ENCODE measurements at regions not wholly inside any gene's neighbourhood (a gene's known extent, or its start where the extent isn't known, plus 50 kb on each side); places are given as distances from the start of the nearest gene placed in this dataset.

- no peak for DNase-seq (ENCODE audit: extremely low read depth in 1 of 2, low read depth in 1 of 2)
These were observed 531.9 kb downstream of the SOX2 start for GRCh38 chr3:182243625-182244024.

GRCh38 chr3:182244222-182244971 lies 532.7 kb downstream of the SOX2 start:
- no peak for DNase-seq (ENCODE audit: extremely low read depth in 1 of 2, low read depth in 1 of 2)

GRCh38 chr3:182245059-182245458 lies 533.3 kb downstream of the SOX2 start:
- DNase-seq (ENCODE audit: extremely low read depth in 1 of 2, low read depth in 1 of 2) = no peak

- DNase-seq (ENCODE audit: extremely low read depth in 1 of 2, low read depth in 1 of 2) = no peak
These were observed 535.1 kb downstream of the SOX2 start for GRCh38 chr3:182246870-182247269.

GRCh38 chr3:182248349-182248880 lies 536.7 kb downstream of the SOX2 start:
- DNase-seq (ENCODE audit: extremely low read depth in 1 of 2, low read depth in 1 of 2) = no peak

GRCh38 chr3:182252802-182253201 lies 540.5 kb upstream of the ATP11B start:
- no peak for DNase-seq (ENCODE audit: extremely low read depth in 1 of 2, low read depth in 1 of 2)

- no peak for DNase-seq (ENCODE audit: extremely low read depth in 1 of 2, low read depth in 1 of 2)
These were observed 538.1 kb upstream of the ATP11B start for GRCh38 chr3:182255158-182255557.

- no peak for DNase-seq (ENCODE audit: extremely low read depth in 1 of 2, low read depth in 1 of 2)
These were observed 535.9 kb upstream of the ATP11B start for GRCh38 chr3:182257361-182257760.

- DNase-seq (ENCODE audit: extremely low read depth in 1 of 2, low read depth in 1 of 2) = no peak
These were observed 534.6 kb upstream of the ATP11B start for GRCh38 chr3:182258538-182259177.

GRCh38 chr3:182259579-182259978 lies 533.7 kb upstream of the ATP11B start:
- no peak for DNase-seq (ENCODE audit: extremely low read depth in 1 of 2, low read depth in 1 of 2)

- DNase-seq (ENCODE audit: extremely low read depth in 1 of 2, low read depth in 1 of 2) = no peak
These were observed 532.3 kb upstream of the ATP11B start for GRCh38 chr3:182261041-182261440.

GRCh38 chr3:182268711-182269110 lies 524.6 kb upstream of the ATP11B start:
- DNase-seq (ENCODE audit: extremely low read depth in 1 of 2, low read depth in 1 of 2) = no peak

- no peak for DNase-seq (ENCODE audit: extremely low read depth in 1 of 2, low read depth in 1 of 2)
These were observed 516.8 kb upstream of the ATP11B start for GRCh38 chr3:182276512-182276911.

- DNase-seq (ENCODE audit: extremely low read depth in 1 of 2, low read depth in 1 of 2) = no peak
These were observed 508.5 kb upstream of the ATP11B start for GRCh38 chr3:182284793-182285192.

GRCh38 chr3:182292591-182292990 lies 500.7 kb upstream of the ATP11B start:
- no peak for DNase-seq (ENCODE audit: extremely low read depth in 1 of 2, low read depth in 1 of 2)

- no peak for DNase-seq (ENCODE audit: extremely low read depth in 1 of 2, low read depth in 1 of 2)
These were observed 499.0 kb upstream of the ATP11B start for GRCh38 chr3:182294256-182294655.

GRCh38 chr3:182294696-182295095 lies 498.6 kb upstream of the ATP11B start:
- DNase-seq (ENCODE audit: extremely low read depth in 1 of 2, low read depth in 1 of 2) = no peak

GRCh38 chr3:182300266-182300665 lies 493.0 kb upstream of the ATP11B start:
- no peak for DNase-seq (ENCODE audit: extremely low read depth in 1 of 2, low read depth in 1 of 2)

GRCh38 chr3:182303169-182303568 lies 490.1 kb upstream of the ATP11B start:
- no peak for DNase-seq (ENCODE audit: extremely low read depth in 1 of 2, low read depth in 1 of 2)

- no peak for DNase-seq (ENCODE audit: extremely low read depth in 1 of 2, low read depth in 1 of 2)
These were observed 487.2 kb upstream of the ATP11B start for GRCh38 chr3:182305881-182306665.

- DNase-seq (ENCODE audit: extremely low read depth in 1 of 2, low read depth in 1 of 2) = no peak
These were observed 485.0 kb upstream of the ATP11B start for GRCh38 chr3:182308328-182308727.

- no peak for DNase-seq (ENCODE audit: extremely low read depth in 1 of 2, low read depth in 1 of 2)
These were observed 484.2 kb upstream of the ATP11B start for GRCh38 chr3:182309120-182309519.
